Keratinocyte (primary cell): ENCODE measurements at regions not wholly inside any gene's neighbourhood (a gene's known extent, or its start where the extent isn't known, plus 50 kb on each side); places are given as distances from the start of the nearest gene placed in this dataset.

Source experiments
- DNase-seq: peaks from one replicate; pipeline ENCODE4 v3.0.0-alpha.2; 2011; ENCODE audit warnings: low read depth, missing footprints, low spot score
- FAIRE-seq: peaks from 2 replicates; lab custom pipeline; 2011; peaks lifted over from hg19 to GRCh38; lab: Jason Lieb, UNC
- H2AFZ ChIP-seq: 2 replicates; pipeline ENCODE4 v1.6.0; 2012; ENCODE audit warnings: low read length, control low read depth, inconsistent platforms; ENCODE audit not compliant: control insufficient read depth
- H3K27ac ChIP-seq: 2 replicates; pipeline ENCODE4 v1.5.1; 2011; ENCODE audit warnings: low read length; ENCODE audit not compliant: control insufficient read depth, insufficient read depth
- H3K27me3 ChIP-seq: 3 replicates; pipeline ENCODE4 v1.6.0; 2011; ENCODE audit warnings: low read length; ENCODE audit not compliant: control insufficient read depth, insufficient read depth; ENCODE audit errors: extremely low read depth
- H3K36me3 ChIP-seq, 2 experiments: 2 replicates in 1 of 2; 3 replicates in 1 of 2; pipeline ENCODE4 v1.5.1; 2011; ENCODE audit warnings: low read length in 2 of 2, mild to moderate bottlenecking in 1 of 2; ENCODE audit not compliant: control insufficient read depth in 2 of 2, insufficient read depth in 2 of 2; ENCODE audit errors: extremely low read depth in 1 of 2
- H3K4me1 ChIP-seq: 3 replicates; pipeline ENCODE4 v1.5.1; 2011; ENCODE audit warnings: low read length; ENCODE audit not compliant: control insufficient read depth, insufficient read depth; ENCODE audit errors: extremely low read depth
- H3K4me2 ChIP-seq: 3 replicates; pipeline ENCODE4 v1.6.0; 2011; ENCODE audit warnings: low read depth, low read length; ENCODE audit not compliant: control insufficient read depth, insufficient read depth; ENCODE audit errors: extremely low read depth
- H3K4me3 ChIP-seq, 3 experiments: fragments of 200-600 bp in 1 of 3; sonication (generic) in 1 of 3; 2 replicates in 2 of 3; 3 replicates in 1 of 3; pipeline ENCODE4 v1.5.1; 2011 to 2016; ENCODE audit warnings: low read length in 3 of 3, mild to moderate bottlenecking in 3 of 3, control low read depth in 2 of 3, inconsistent platforms in 1 of 3, low read depth in 1 of 3, mixed read lengths in 1 of 3, mixed run types in 1 of 3, moderate library complexity in 1 of 3; ENCODE audit not compliant: control insufficient read depth in 2 of 3, insufficient read depth in 2 of 3; ENCODE audit errors: extremely low read depth in 1 of 3
- H3K79me2 ChIP-seq: 2 replicates; pipeline ENCODE4 v1.6.0; 2012; ENCODE audit warnings: low read length; ENCODE audit not compliant: control insufficient read depth, insufficient read depth
- H3K9ac ChIP-seq: 3 replicates; pipeline ENCODE4 v1.6.0; 2011; ENCODE audit warnings: low read length; ENCODE audit not compliant: control insufficient read depth, insufficient read depth; ENCODE audit errors: extremely low read depth
- H3K9me1 ChIP-seq: 3 replicates; pipeline ENCODE4 v1.6.0; 2011; ENCODE audit warnings: low read length; ENCODE audit not compliant: control insufficient read depth, insufficient read depth; ENCODE audit errors: extremely low read depth
- H3K9me3 ChIP-seq: 2 replicates; pipeline ENCODE4 v1.5.1; 2012; ENCODE audit warnings: low read depth, low read length; ENCODE audit not compliant: control insufficient read depth
- H4K20me1 ChIP-seq: 3 replicates; pipeline ENCODE4 v1.6.0; 2011; ENCODE audit warnings: low read length; ENCODE audit not compliant: control insufficient read depth, insufficient read depth; ENCODE audit errors: extremely low read depth
- EZH2 ChIP-seq: IDR thresholded peaks from one replicate; pipeline ENCODE4 v1.6.1; 2012; ENCODE audit warnings: inconsistent platforms, mild to moderate bottlenecking, low read length, moderate library complexity
- dilution Hi-C: fragments of 300-500 bp; cut with MboI; formaldehyde crosslinking; loops from one replicate; pipeline ENCODE4 v1.7.0; 2020; ENCODE audit warnings: low sequenced_read_pairs; ENCODE audit not compliant: extremely low pct_ligation_motif_present
- TF ChIP-seq, protein P1 (sequence below), 3 experiments: IDR thresholded peaks in 1 of 3; conservative IDR thresholded peaks in 1 of 3; optimal IDR thresholded peaks in 1 of 3; 2 replicates in 2 of 3; 3 replicates in 1 of 3; pipeline versions ENCODE3 to v1.5.1; 2011; ENCODE audit warnings: low read length in 3 of 3, mild to moderate bottlenecking in 3 of 3, moderate library complexity in 2 of 3, control low read depth in 1 of 3, inconsistent platforms in 1 of 3; ENCODE audit not compliant: insufficient read depth in 2 of 3; ENCODE audit errors: extremely low read depth in 1 of 3

DNA sequence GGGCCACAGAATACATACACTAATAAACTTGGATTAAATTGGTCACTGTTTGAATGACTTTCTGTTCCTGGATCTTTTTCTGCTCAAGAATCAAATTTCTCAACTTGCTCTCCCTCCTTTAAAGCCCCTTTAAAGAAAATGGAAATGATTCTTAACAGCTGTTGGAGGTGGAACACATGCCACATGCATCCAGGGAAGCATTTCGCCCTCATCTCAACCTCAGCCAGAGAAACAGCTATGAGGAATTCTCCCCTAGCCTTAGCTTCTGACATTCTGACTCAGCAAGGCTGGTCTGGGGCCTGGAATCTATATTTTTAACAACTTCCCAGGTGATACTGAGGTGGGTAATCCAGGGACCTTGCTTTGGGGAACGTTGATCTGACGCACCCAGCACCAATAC is 263.4 kb upstream of the ECI2 start:
- DNase-seq (no peak), FAIRE-seq (no peak)
- Histone ChIP-seq H3K27ac (no peak overlapping the region), H3K9ac (no peak overlapping the region), H3K9me1 (no peaks in the 10 kb centered on the region), H3K79me2 (no peaks in the 10 kb centered on the region), H4K20me1 (no peaks in the 10 kb centered on the region), H3K4me1 (peaks cover 11% of the 10 kb centered on the region), H3K27me3 (no peaks in the 10 kb centered on the region), H3K4me3 (no peak overlapping the region), H3K9me3 (no peaks in the 10 kb centered on the region), H3K36me3 (no peaks in the 10 kb centered on the region), H2AFZ (no peak overlapping the region), H3K4me2 (no peak overlapping the region)
- dilution Hi-C loops: no loop called here
- no peak for TF ChIP-seq EZH2
- TF ChIP-seq, protein P1, sequence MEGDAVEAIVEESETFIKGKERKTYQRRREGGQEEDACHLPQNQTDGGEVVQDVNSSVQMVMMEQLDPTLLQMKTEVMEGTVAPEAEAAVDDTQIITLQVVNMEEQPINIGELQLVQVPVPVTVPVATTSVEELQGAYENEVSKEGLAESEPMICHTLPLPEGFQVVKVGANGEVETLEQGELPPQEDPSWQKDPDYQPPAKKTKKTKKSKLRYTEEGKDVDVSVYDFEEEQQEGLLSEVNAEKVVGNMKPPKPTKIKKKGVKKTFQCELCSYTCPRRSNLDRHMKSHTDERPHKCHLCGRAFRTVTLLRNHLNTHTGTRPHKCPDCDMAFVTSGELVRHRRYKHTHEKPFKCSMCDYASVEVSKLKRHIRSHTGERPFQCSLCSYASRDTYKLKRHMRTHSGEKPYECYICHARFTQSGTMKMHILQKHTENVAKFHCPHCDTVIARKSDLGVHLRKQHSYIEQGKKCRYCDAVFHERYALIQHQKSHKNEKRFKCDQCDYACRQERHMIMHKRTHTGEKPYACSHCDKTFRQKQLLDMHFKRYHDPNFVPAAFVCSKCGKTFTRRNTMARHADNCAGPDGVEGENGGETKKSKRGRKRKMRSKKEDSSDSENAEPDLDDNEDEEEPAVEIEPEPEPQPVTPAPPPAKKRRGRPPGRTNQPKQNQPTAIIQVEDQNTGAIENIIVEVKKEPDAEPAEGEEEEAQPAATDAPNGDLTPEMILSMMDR (optimal IDR thresholded peaks at IDR 0.05 in 1 of 3, IDR thresholded peaks at IDR 0.05 in 1 of 3, conservative IDR thresholded peaks at IDR 0.05 in 1 of 3; ENCODE audit: extremely low read depth in 1 of 3, insufficient read depth in 2 of 3, low read length in 3 of 3): no peak

DNA sequence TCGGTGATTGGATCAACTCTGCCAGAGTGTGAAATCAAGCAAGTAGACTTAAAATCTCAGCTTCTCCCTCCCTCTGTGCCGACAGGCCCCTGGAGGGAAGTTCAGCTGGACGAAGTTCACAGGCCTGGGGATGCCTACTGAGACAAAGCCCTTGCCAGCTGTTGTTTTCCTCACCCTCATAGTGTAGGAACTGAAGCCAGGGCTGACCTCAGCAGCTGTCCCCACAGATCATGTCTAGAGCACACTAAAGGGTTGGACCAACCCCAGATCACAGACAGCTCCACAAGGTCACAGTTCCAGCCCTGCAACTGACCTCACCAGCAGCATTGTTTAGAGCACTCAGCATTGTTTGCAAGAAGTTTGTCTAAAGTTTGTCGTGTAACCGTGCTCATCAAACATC is 261.9 kb upstream of the ECI2 start:
- no peak overlapping the region for H3K4me2 ChIP-seq
- no peaks in the 10 kb centered on the region for H3K9me3 ChIP-seq
- H3K9me1 ChIP-seq: no peaks in the 10 kb centered on the region
- no peak overlapping the region for H3K4me3 ChIP-seq
- no peaks in the 10 kb centered on the region for H3K27me3 ChIP-seq
- FAIRE-seq: no peak
- H3K27ac ChIP-seq: no peak overlapping the region
- peaks cover 2% of the 10 kb centered on the region for H3K4me1 ChIP-seq
- DNase-seq: no peak
- no peaks in the 10 kb centered on the region for H3K36me3 ChIP-seq
- no peak for TF ChIP-seq EZH2
- TF ChIP-seq, protein P1 (optimal IDR thresholded peaks at IDR 0.05 in 1 of 3, IDR thresholded peaks at IDR 0.05 in 1 of 3, conservative IDR thresholded peaks at IDR 0.05 in 1 of 3; ENCODE audit: extremely low read depth in 1 of 3, insufficient read depth in 2 of 3, low read length in 3 of 3): no peak
- no peak overlapping the region for H2AFZ ChIP-seq
- no peaks in the 10 kb centered on the region for H4K20me1 ChIP-seq
- dilution Hi-C loops: no loop called here
- H3K79me2 ChIP-seq: no peaks in the 10 kb centered on the region
- no peak overlapping the region for H3K9ac ChIP-seq
